Brain microvascular endothelial cell (primary cell): ENCODE measurements at regions not wholly inside any gene's neighbourhood (a gene's known extent, or its start where the extent isn't known, plus 50 kb on each side); places are given as distances from the start of the nearest gene placed in this dataset.
"Not testable (repeated sequence)": the region's sequence is repeated elsewhere in the genome, so short reads cannot be mapped to it uniquely, and the experiment has no call there.

Experiments
- DNase-seq: peaks from one replicate; pipeline ENCODE4 v3.0.0-alpha.2; 2020
- H3K27ac ChIP-seq: fragments of 250-450 bp; sonication (Bioruptor Pico); 2 replicates; pipeline ENCODE4 v1.5.1; 2020; ENCODE audit warnings: mild to moderate bottlenecking, moderate library complexity
- H3K27me3 ChIP-seq: fragments of 250-450 bp; sonication (Bioruptor Pico); replicated peaks from 2 replicates; pipeline ENCODE4 v1.5.1; 2020; ENCODE audit warnings: mild to moderate bottlenecking
- H3K36me3 ChIP-seq: fragments of 250-450 bp; sonication (Bioruptor Pico); replicated peaks from 2 replicates; pipeline ENCODE4 v1.5.1; 2020; ENCODE audit warnings: mild to moderate bottlenecking
- H3K4me3 ChIP-seq: 2 replicates; pipeline ENCODE4 v1.5.1; 2011; ENCODE audit warnings: low read depth, mild to moderate bottlenecking, control low read depth, low read length, moderate library complexity
- CTCF ChIP-seq: IDR thresholded peaks from 2 replicates; pipeline ENCODE4 v1.5.1; 2011; ENCODE audit warnings: low read depth, mild to moderate bottlenecking, moderate library complexity, low read length, control low read depth, inconsistent platforms; ENCODE audit errors: missing control alignments
- in situ Hi-C: cut with HindIII; loops from 2 replicates; pipeline ENCODE4 v1.10.0; 2017; ENCODE audit warnings: low sequenced_read_pairs, low pct_ligation_motif_present

GRCh38 chr17:71802663-71803062 is 318.2 kb upstream of the SOX9 start:
- Histone ChIP-seq H3K27me3 (no peaks in the 10 kb centered on the region), H3K36me3 (no peaks in the 10 kb centered on the region), H3K27ac (no peak overlapping the region), H3K4me3 (no peak overlapping the region)
- TF ChIP-seq CTCF: no peak
- no peak for DNase-seq
- in situ Hi-C loops: no loop called here

- no peak for DNase-seq
- in situ Hi-C loops: no loop called here
These were observed 317.1 kb upstream of the SOX9 start for GRCh38 chr17:71803656-71804284.

GRCh38 chr17:71809537-71809936 is 311.3 kb upstream of the SOX9 start:
- no peak for DNase-seq
- Histone ChIP-seq H3K4me3 (no peak overlapping the region), H3K36me3 (no peaks in the 10 kb centered on the region), H3K27me3 (no peaks in the 10 kb centered on the region), H3K27ac (no peak overlapping the region)
- in situ Hi-C loops: no loop called here
- no peak for TF ChIP-seq CTCF

More at GRCh38 chr17:71803656-71804284, 317.1 kb upstream of the SOX9 start:
- H3K27ac ChIP-seq: no peak overlapping the region
- H3K4me3 ChIP-seq: no peak overlapping the region
- H3K27me3 ChIP-seq: no peaks in the 10 kb centered on the region
- no peak for TF ChIP-seq CTCF
- H3K36me3 ChIP-seq: no peaks in the 10 kb centered on the region

GRCh38 chr17:71813861-71814260 is 307.0 kb upstream of the SOX9 start:
- DNase-seq, H3K27me3 ChIP-seq, in situ Hi-C loops, H3K36me3 ChIP-seq, H3K27ac ChIP-seq, H3K4me3 ChIP-seq: not testable (repeated sequence)

GRCh38 chr17:71821511-71821910 is 299.3 kb upstream of the SOX9 start:
- no peaks in the 10 kb centered on the region for H3K36me3 ChIP-seq
- TF ChIP-seq CTCF: no peak
- no peaks in the 10 kb centered on the region for H3K27me3 ChIP-seq
- no peak overlapping the region for H3K27ac ChIP-seq
- no peak overlapping the region for H3K4me3 ChIP-seq
- DNase-seq: no peak
- in situ Hi-C loops: no loop called here

GRCh38 chr17:71824671-71825070 is 296.1 kb upstream of the SOX9 start:
- Histone ChIP-seq H3K27me3 (no peaks in the 10 kb centered on the region), H3K36me3 (no peaks in the 10 kb centered on the region), H3K4me3 (no peak overlapping the region), H3K27ac (no peak overlapping the region)
- in situ Hi-C loops: no loop called here
- no peak for TF ChIP-seq CTCF
- no peak for DNase-seq
